ENCODE measurements at regions not wholly inside any gene's neighbourhood (a gene's known extent, or its start where the extent isn't known, plus 50 kb on each side); places are given as distances from the start of the nearest gene placed in this dataset.

- ChIA-PET POLR2A (no interaction called here), CTCF (interaction anchor here (0.7 kb wide), 1 partner anchor 131 kb away, joined by 3 read pairs; no protein-coding TSS in a partner anchor)
- no peaks in the 10 kb centered on the region for H3K36me3 ChIP-seq (ENCODE audit: control insufficient read depth in 2 of 2, insufficient read depth in 1 of 2, low read length in 2 of 2)
- no peak overlapping the region for H3K4me3 ChIP-seq (ENCODE audit: low read depth, low read length)
- no peak overlapping the region for H3K27ac ChIP-seq (ENCODE audit: extremely low read depth, low read depth, low read length)
- TF ChIP-seq ZNF335 (tag by site-specific recombination; conservative IDR thresholded peaks at IDR 0.05): no peak
- TF ChIP-seq ZEB2 (tag by site-specific recombination; IDR thresholded peaks at IDR 0.05): no peak
- H3K9me3 ChIP-seq (ENCODE audit: control insufficient read depth, insufficient read depth, low read depth, low read length): no peaks in the 10 kb centered on the region
- no peaks in the 10 kb centered on the region for H3K4me1 ChIP-seq (ENCODE audit: control insufficient read depth, insufficient read depth, low read length)
Observed at GRCh38 chr20:60085551-60086132, 127.4 kb downstream of the CDH26 start.

- POLR2A ChIA-PET: no interaction called here
- Histone ChIP-seq H3K9me3 (ENCODE audit: control insufficient read depth, insufficient read depth, low read depth, low read length) (no peaks in the 10 kb centered on the region), H3K4me3 (ENCODE audit: low read depth, low read length) (no peak overlapping the region), H3K36me3 (ENCODE audit: control insufficient read depth in 2 of 2, insufficient read depth in 1 of 2, low read length in 2 of 2) (no peaks in the 10 kb centered on the region), H3K4me1 (ENCODE audit: control insufficient read depth, insufficient read depth, low read length) (no peaks in the 10 kb centered on the region), H3K27ac (ENCODE audit: extremely low read depth, low read depth, low read length) (no peak overlapping the region)
- CTCF ChIA-PET: no interaction called here
- TF ChIP-seq ZFP41 (tag by site-specific recombination; IDR thresholded peaks at IDR 0.05; ENCODE audit: borderline replicate concordance): no peak
Observed at GRCh38 chr20:60086821-60087562, 128.8 kb downstream of the CDH26 start.

GRCh38 chr20:60087563-60088105 is 129.4 kb downstream of the CDH26 start:
- H3K27ac ChIP-seq (ENCODE audit: extremely low read depth, low read depth, low read length): no peak overlapping the region
- CTCF ChIA-PET: interaction anchor here (0.7 kb wide), 1 partner anchor 917 kb away, joined by 3 read pairs; no protein-coding TSS in a partner anchor
- no peaks in the 10 kb centered on the region for H3K9me3 ChIP-seq (ENCODE audit: control insufficient read depth, insufficient read depth, low read depth, low read length)
- no peak overlapping the region for H3K4me3 ChIP-seq (ENCODE audit: low read depth, low read length)
- H3K4me1 ChIP-seq (ENCODE audit: control insufficient read depth, insufficient read depth, low read length): no peaks in the 10 kb centered on the region
- POLR2A ChIA-PET: no interaction called here
- TF ChIP-seq ZNF19 (tag by site-specific recombination; IDR thresholded peaks at IDR 0.05; ENCODE audit: low read depth) (no peak), ZEB2 (tag by site-specific recombination; IDR thresholded peaks at IDR 0.05) (no peak), ZNF747 (tag by site-specific recombination; IDR thresholded peaks at IDR 0.05) (no peak), KLF16 (tag by site-specific recombination; IDR thresholded peaks at IDR 0.05) (no peak), FEZF1 (tag by site-specific recombination; IDR thresholded peaks at IDR 0.05) (no peak), ZNF214 (tag by site-specific recombination; IDR thresholded peaks at IDR 0.05; ENCODE audit: borderline replicate concordance) (no peak), HOXD13 (CRISPR knock-in tag; IDR thresholded peaks at IDR 0.05; ENCODE audit: borderline replicate concordance) (no peak), ZNF626 (tag by site-specific recombination; IDR thresholded peaks at IDR 0.05) (no peak), ZNF548 (tag by site-specific recombination; IDR thresholded peaks at IDR 0.05) (no peak), ZNF704 (tag by site-specific recombination; IDR thresholded peaks at IDR 0.05) (no peak), ZFHX2 (tag by site-specific recombination; conservative IDR thresholded peaks at IDR 0.05) (no peak), GFI1B (tag by site-specific recombination; IDR thresholded peaks at IDR 0.05) (no peak), ZNF501 (tag by site-specific recombination; IDR thresholded peaks at IDR 0.05) (no peak), ZBTB1 (tag by site-specific recombination; IDR thresholded peaks at IDR 0.05) (no peak), GLI2 (tag by site-specific recombination; IDR thresholded peaks at IDR 0.05; ENCODE audit: borderline replicate concordance, low read depth) (no peak), ZNF514 (tag by site-specific recombination; IDR thresholded peaks at IDR 0.05) (no peak), ZNF785 (tag by site-specific recombination; IDR thresholded peaks at IDR 0.05) (no peak), ZNF776 (tag by site-specific recombination; IDR thresholded peaks at IDR 0.05; ENCODE audit: borderline replicate concordance) (no peak), ZBTB17 (tag by site-specific recombination; IDR thresholded peaks at IDR 0.05) (no peak)
- H3K36me3 ChIP-seq (ENCODE audit: control insufficient read depth in 2 of 2, insufficient read depth in 1 of 2, low read length in 2 of 2): no peaks in the 10 kb centered on the region

All from HEK293 (cell line).